ENCODE measurements at regions not wholly inside any gene's neighbourhood (a gene's known extent, or its start where the extent isn't known, plus 50 kb on each side); places are given as distances from the start of the nearest gene placed in this dataset.

DNA sequence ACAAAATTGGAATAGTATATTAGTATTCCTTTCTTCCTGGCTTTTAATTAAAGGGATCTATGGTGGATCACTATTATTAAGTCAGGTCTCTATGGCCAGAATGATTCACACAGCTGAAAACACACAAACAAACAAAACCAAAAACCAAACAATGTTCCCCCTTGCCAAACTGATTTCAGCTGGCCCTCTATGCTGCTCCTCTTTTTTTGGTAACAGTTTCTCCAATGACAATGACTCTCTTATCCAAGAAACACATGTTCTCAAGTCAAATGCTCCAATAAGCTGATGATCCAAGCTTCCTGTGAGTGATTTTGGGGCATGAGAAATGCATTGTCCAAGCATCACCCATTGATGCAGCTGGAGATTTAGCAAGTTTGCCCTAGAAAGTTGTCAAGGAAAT lies 193.4 kb upstream of the TUT7 start:
- H2AFZ ChIP-seq (replicated peaks; ENCODE audit: low read length, poor library complexity) = no peak overlapping the region
- ATAC-seq (ENCODE audit: low read depth) = no peak
- H2BK20ac ChIP-seq (ENCODE audit: low read depth, low read length) = peak overlapping the region; percentile 73; the same call in 1 of the 2 replicates
- intact Hi-C loops (cut with micrococcal nuclease) (no loop called here), in situ Hi-C loops (cut with MboI; ENCODE audit: low sequenced_read_pairs) (no loop called here), dilution Hi-C loops (cut with HindIII; ENCODE audit: low sequenced_read_pairs, unreplicated experiment) (no loop called here)
- no peak overlapping the region for H2AK9ac ChIP-seq (replicated peaks; ENCODE audit: low read depth, low read length, poor library complexity)
- peak overlapping the region in 1 of 2 experiments; percentile 43; a peak in 1 of 4 replicates for H4K8ac ChIP-seq (ENCODE audit: low read depth in 2 of 2, low read length in 2 of 2)
- peaks cover 5% of the 10 kb centered on the region; the same call in 1 of the 2 replicates for H3K9me1 ChIP-seq (ENCODE audit: insufficient read depth, low read length)
- no TSS peak for BruUV-seq (replicated peaks)
- peak overlapping the region; percentile 77 for H3K14ac ChIP-seq (replicated peaks; ENCODE audit: low read depth, low read length)
- peak overlapping the region; percentile 27; the same call in 2 of the 3 replicates for H2BK15ac ChIP-seq (ENCODE audit: low read depth, low read length)
- no peak overlapping the region for H2BK5ac ChIP-seq (ENCODE audit: low read depth, low read length, poor library complexity, severe bottlenecking)
- H3K4ac ChIP-seq (ENCODE audit: low read depth, low read length) = peak overlapping the region; percentile 68; the same call in 1 of the 2 replicates
- POLR2A ChIA-PET (ENCODE audit: unreplicated experiment) = no interaction called here
- H3K9me3 ChIP-seq (ENCODE audit: control insufficient read depth, insufficient read depth, low read length) = no peaks in the 10 kb centered on the region
- H2BK120ac ChIP-seq (ENCODE audit: low read depth, low read length) = peak overlapping the region; percentile 81; the same call in 1 of the 2 replicates
- peak overlapping the region; percentile 7; the same call in 1 of the 2 replicates for H3K18ac ChIP-seq (ENCODE audit: low read depth, low read length)
- TF ChIP-seq MAZ (IDR thresholded peaks at IDR 0.05; ENCODE audit: borderline replicate concordance, low read depth, low read length) = no peak
- no peak for TF ChIP-seq RCOR1 (IDR thresholded peaks at IDR 0.05; ENCODE audit: insufficient replicate concordance, low read length)
- TF ChIP-seq CEBPB (IDR thresholded peaks at IDR 0.05; ENCODE audit: low read depth, low read length) = no peak
- no peak for TF ChIP-seq RFX5 (IDR thresholded peaks at IDR 0.05; ENCODE audit: low read depth, low read length)
- no peak for TF ChIP-seq CHD1 (IDR thresholded peaks at IDR 0.05; ENCODE audit: low read depth, low read length)
- TF ChIP-seq POLR2A (IDR thresholded peaks at IDR 0.05; ENCODE audit: low read depth, low read length) = no peak
- no peak for TF ChIP-seq SMC3 (IDR thresholded peaks at IDR 0.05; ENCODE audit: low read depth, low read length)
- TF ChIP-seq, protein P1, sequence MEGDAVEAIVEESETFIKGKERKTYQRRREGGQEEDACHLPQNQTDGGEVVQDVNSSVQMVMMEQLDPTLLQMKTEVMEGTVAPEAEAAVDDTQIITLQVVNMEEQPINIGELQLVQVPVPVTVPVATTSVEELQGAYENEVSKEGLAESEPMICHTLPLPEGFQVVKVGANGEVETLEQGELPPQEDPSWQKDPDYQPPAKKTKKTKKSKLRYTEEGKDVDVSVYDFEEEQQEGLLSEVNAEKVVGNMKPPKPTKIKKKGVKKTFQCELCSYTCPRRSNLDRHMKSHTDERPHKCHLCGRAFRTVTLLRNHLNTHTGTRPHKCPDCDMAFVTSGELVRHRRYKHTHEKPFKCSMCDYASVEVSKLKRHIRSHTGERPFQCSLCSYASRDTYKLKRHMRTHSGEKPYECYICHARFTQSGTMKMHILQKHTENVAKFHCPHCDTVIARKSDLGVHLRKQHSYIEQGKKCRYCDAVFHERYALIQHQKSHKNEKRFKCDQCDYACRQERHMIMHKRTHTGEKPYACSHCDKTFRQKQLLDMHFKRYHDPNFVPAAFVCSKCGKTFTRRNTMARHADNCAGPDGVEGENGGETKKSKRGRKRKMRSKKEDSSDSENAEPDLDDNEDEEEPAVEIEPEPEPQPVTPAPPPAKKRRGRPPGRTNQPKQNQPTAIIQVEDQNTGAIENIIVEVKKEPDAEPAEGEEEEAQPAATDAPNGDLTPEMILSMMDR (conservative IDR thresholded peaks at IDR 0.05; ENCODE audit: low read depth, low read length) = no peak
- TF ChIP-seq MXI1 (IDR thresholded peaks at IDR 0.05; ENCODE audit: borderline replicate concordance, low read depth, low read length) = no peak
- TF ChIP-seq, protein P2, sequence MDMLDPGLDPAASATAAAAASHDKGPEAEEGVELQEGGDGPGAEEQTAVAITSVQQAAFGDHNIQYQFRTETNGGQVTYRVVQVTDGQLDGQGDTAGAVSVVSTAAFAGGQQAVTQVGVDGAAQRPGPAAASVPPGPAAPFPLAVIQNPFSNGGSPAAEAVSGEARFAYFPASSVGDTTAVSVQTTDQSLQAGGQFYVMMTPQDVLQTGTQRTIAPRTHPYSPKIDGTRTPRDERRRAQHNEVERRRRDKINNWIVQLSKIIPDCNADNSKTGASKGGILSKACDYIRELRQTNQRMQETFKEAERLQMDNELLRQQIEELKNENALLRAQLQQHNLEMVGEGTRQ (IDR thresholded peaks at IDR 0.05; ENCODE audit: low read depth, low read length) = no peak
- no peak for TF ChIP-seq MAFK (IDR thresholded peaks at IDR 0.05; ENCODE audit: low read depth, low read length)
- no peak for TF ChIP-seq FOS (IDR thresholded peaks at IDR 0.05; ENCODE audit: low read depth, low read length)
- no peak for TF ChIP-seq NFE2L2 (IDR thresholded peaks at IDR 0.05; ENCODE audit: low read depth, low read length)
- TF ChIP-seq BHLHE40 (IDR thresholded peaks at IDR 0.05; ENCODE audit: low read depth, low read length) = no peak
- TF ChIP-seq RAD21 (IDR thresholded peaks at IDR 0.05; ENCODE audit: low read length) = no peak
- TF ChIP-seq, protein P3, sequence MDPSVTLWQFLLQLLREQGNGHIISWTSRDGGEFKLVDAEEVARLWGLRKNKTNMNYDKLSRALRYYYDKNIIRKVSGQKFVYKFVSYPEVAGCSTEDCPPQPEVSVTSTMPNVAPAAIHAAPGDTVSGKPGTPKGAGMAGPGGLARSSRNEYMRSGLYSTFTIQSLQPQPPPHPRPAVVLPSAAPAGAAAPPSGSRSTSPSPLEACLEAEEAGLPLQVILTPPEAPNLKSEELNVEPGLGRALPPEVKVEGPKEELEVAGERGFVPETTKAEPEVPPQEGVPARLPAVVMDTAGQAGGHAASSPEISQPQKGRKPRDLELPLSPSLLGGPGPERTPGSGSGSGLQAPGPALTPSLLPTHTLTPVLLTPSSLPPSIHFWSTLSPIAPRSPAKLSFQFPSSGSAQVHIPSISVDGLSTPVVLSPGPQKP (IDR thresholded peaks at IDR 0.05; ENCODE audit: borderline replicate concordance, low read depth, low read length) = no peak
- H3K27me3 ChIP-seq (ENCODE audit: control insufficient read depth, insufficient read depth, low read length) = no peaks in the 10 kb centered on the region
- H3K4me3 ChIP-seq (ENCODE audit: insufficient read depth, low read depth, low read length) = no peak overlapping the region
- CTCF ChIA-PET = no interaction called here
- DNase-seq = no peak
- no peak overlapping the region for H3K56ac ChIP-seq (ENCODE audit: extremely low read depth, insufficient read depth, low read length)
- H3K79me1 ChIP-seq (ENCODE audit: low read depth in 1 of 2, low read length in 2 of 2) = no peaks in the 10 kb centered on the region
- peak overlapping the region; percentile 30; the same call in 1 of the 2 replicates for H4K5ac ChIP-seq (ENCODE audit: low read depth, low read length)
- no peak overlapping the region for H3K4me2 ChIP-seq (ENCODE audit: low read depth, low read length)
- H4K20me1 ChIP-seq (ENCODE audit: insufficient read depth, low read length) = no peaks in the 10 kb centered on the region
- no peak overlapping the region for H3K9ac ChIP-seq (ENCODE audit: low read depth, low read length)
- H3K23ac ChIP-seq (ENCODE audit: low read depth, low read length) = peak overlapping the region; percentile 3; the same call in 1 of the 2 replicates
- no peak overlapping the region; the same call in 1 of the 2 replicates for H4K91ac ChIP-seq (ENCODE audit: insufficient read depth, low read depth, low read length)
- no peaks in the 10 kb centered on the region for H3K36me3 ChIP-seq (ENCODE audit: control insufficient read depth, insufficient read depth, low read length)
- no peak overlapping the region for H3K27ac ChIP-seq (ENCODE audit: insufficient read depth, low read length)
- no peak overlapping the region for H2AK5ac ChIP-seq (ENCODE audit: low read depth, low read length)
- peaks cover 14% of the 10 kb centered on the region for H3K4me1 ChIP-seq (ENCODE audit: control insufficient read depth, insufficient read depth, low read length)
